ENCODE measurements at regions not wholly inside any gene's neighbourhood (a gene's known extent, or its start where the extent isn't known, plus 50 kb on each side); places are given as distances from the start of the nearest gene placed in this dataset.

GRCh38 chr7:156456503-156457115 lies 184.0 kb upstream of the RNF32 start:
- H3K9me3 ChIP-seq (ENCODE audit: control insufficient read depth, low read length) = peaks cover 9% of the 10 kb centered on the region
- 79% methylated on average over 11 of the region's 11 CpGs for WGBS
- H3K4ac ChIP-seq (ENCODE audit: low read depth in 1 of 2, low read length in 2 of 2) = no peak overlapping the region
- H3K27ac ChIP-seq (ENCODE audit: low read length, poor library complexity, severe bottlenecking) = no peak overlapping the region
- no peak overlapping the region for H3K9ac ChIP-seq (ENCODE audit: low read length)
- no peaks in the 10 kb centered on the region for H3K4me1 ChIP-seq (ENCODE audit: control insufficient read depth, insufficient read depth, low read depth, low read length)
- H3K36me3 ChIP-seq (ENCODE audit: control insufficient read depth in 1 of 2, insufficient read depth in 2 of 2, low read depth in 1 of 2, low read length in 2 of 2) = no peaks in the 10 kb centered on the region
- no peak overlapping the region for H4K8ac ChIP-seq (ENCODE audit: low read length)
- no peak overlapping the region for H2AK5ac ChIP-seq (ENCODE audit: low read length, severe bottlenecking)
- H3K23ac ChIP-seq (ENCODE audit: low read length in 2 of 2) = no peak overlapping the region
- no peak overlapping the region for H3K4me3 ChIP-seq (ENCODE audit: insufficient read depth in 1 of 2, low read depth in 1 of 2, low read length in 2 of 2)
- H2AFZ ChIP-seq (ENCODE audit: low read depth, low read length) = no peak overlapping the region
- no peaks in the 10 kb centered on the region for H3K79me1 ChIP-seq (replicated peaks; ENCODE audit: low read length, poor library complexity, severe bottlenecking)
- no peaks in the 10 kb centered on the region for H3K27me3 ChIP-seq (ENCODE audit: control insufficient read depth in 1 of 2, insufficient read depth in 1 of 2, low read length in 2 of 2)
- no peak overlapping the region for H2BK12ac ChIP-seq (ENCODE audit: low read length in 2 of 2)
- no peak overlapping the region for H4K91ac ChIP-seq (ENCODE audit: low read length)
- H3K14ac ChIP-seq (ENCODE audit: low read length in 2 of 2) = no peak overlapping the region
- H2BK5ac ChIP-seq (ENCODE audit: low read depth, low read length, poor library complexity, severe bottlenecking) = no peak overlapping the region
- no peak overlapping the region for H3K18ac ChIP-seq (ENCODE audit: low read depth in 1 of 2, low read length in 2 of 2)
- no peak for DNase-seq
- H2BK15ac ChIP-seq (ENCODE audit: low read depth, poor library complexity, severe bottlenecking) = no peak overlapping the region
- H3K4me2 ChIP-seq (ENCODE audit: low read length, poor library complexity, severe bottlenecking) = no peak overlapping the region
- H2BK120ac ChIP-seq (ENCODE audit: low read depth, low read length) = no peak overlapping the region

DNA sequence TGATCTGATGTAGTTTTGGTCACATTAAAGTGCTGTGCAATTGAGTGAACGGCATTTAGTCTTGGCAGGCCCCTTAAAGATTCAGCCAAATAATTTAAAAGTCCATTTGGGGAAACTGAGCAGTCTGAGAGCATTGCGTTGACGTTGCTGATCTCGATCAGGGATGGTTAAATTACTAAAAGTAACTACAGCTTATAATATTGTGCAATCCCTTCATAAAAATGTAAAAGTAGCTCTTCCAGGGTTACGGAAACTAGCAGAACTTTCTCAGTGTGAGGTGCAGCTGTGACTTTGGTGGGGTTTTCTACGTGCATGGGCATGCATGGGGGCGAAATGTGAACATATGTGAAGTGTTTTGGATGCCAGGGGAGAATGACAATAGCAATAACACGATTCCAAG lies 184.5 kb upstream of the RNF32 start:
- H3K4me3 ChIP-seq (ENCODE audit: insufficient read depth in 1 of 2, low read depth in 1 of 2, low read length in 2 of 2) = no peak overlapping the region
- no peak overlapping the region for H3K4me2 ChIP-seq (ENCODE audit: low read length, poor library complexity, severe bottlenecking)
- no peak overlapping the region for H3K9ac ChIP-seq (ENCODE audit: low read length)
- no peak overlapping the region for H3K4ac ChIP-seq (ENCODE audit: low read depth in 1 of 2, low read length in 2 of 2)
- H3K27me3 ChIP-seq (ENCODE audit: control insufficient read depth in 1 of 2, insufficient read depth in 1 of 2, low read length in 2 of 2) = no peaks in the 10 kb centered on the region
- H2AFZ ChIP-seq (ENCODE audit: low read depth, low read length) = no peak overlapping the region
- H3K79me1 ChIP-seq (replicated peaks; ENCODE audit: low read length, poor library complexity, severe bottlenecking) = no peaks in the 10 kb centered on the region
- peaks cover 9% of the 10 kb centered on the region for H3K9me3 ChIP-seq (ENCODE audit: control insufficient read depth, low read length)
- no peak overlapping the region for H3K14ac ChIP-seq (ENCODE audit: low read length in 2 of 2)
- no peak overlapping the region for H2AK5ac ChIP-seq (ENCODE audit: low read length, severe bottlenecking)
- no peak overlapping the region for H3K23ac ChIP-seq (ENCODE audit: low read length in 2 of 2)
- H3K27ac ChIP-seq (ENCODE audit: low read length, poor library complexity, severe bottlenecking) = no peak overlapping the region
- no peak overlapping the region for H4K8ac ChIP-seq (ENCODE audit: low read length)
- no peak overlapping the region for H2BK12ac ChIP-seq (ENCODE audit: low read length in 2 of 2)
- no peak overlapping the region for H4K91ac ChIP-seq (ENCODE audit: low read length)
- H2BK15ac ChIP-seq (ENCODE audit: low read depth, poor library complexity, severe bottlenecking) = no peak overlapping the region
- DNase-seq = no peak
- H2BK5ac ChIP-seq (ENCODE audit: low read depth, low read length, poor library complexity, severe bottlenecking) = no peak overlapping the region
- WGBS = 48% methylated on average over 5 of the region's 8 CpGs
- H2BK120ac ChIP-seq (ENCODE audit: low read depth, low read length) = no peak overlapping the region
- H3K4me1 ChIP-seq (ENCODE audit: control insufficient read depth, insufficient read depth, low read depth, low read length) = no peaks in the 10 kb centered on the region
- no peak overlapping the region for H3K18ac ChIP-seq (ENCODE audit: low read depth in 1 of 2, low read length in 2 of 2)
- H3K36me3 ChIP-seq (ENCODE audit: control insufficient read depth in 1 of 2, insufficient read depth in 2 of 2, low read depth in 1 of 2, low read length in 2 of 2) = no peaks in the 10 kb centered on the region

- H2BK5ac ChIP-seq (ENCODE audit: low read depth, low read length, poor library complexity, severe bottlenecking) = no peak overlapping the region
- H3K79me1 ChIP-seq (replicated peaks; ENCODE audit: low read length, poor library complexity, severe bottlenecking) = no peaks in the 10 kb centered on the region
- WGBS = 52% methylated on average over 2 of the region's 3 CpGs
- no peaks in the 10 kb centered on the region for H3K36me3 ChIP-seq (ENCODE audit: control insufficient read depth in 1 of 2, insufficient read depth in 2 of 2, low read depth in 1 of 2, low read length in 2 of 2)
- H2AK5ac ChIP-seq (ENCODE audit: low read length, severe bottlenecking) = no peak overlapping the region
- H3K18ac ChIP-seq (ENCODE audit: low read depth in 1 of 2, low read length in 2 of 2) = no peak overlapping the region
- peaks cover 5% of the 10 kb centered on the region for H3K9me3 ChIP-seq (ENCODE audit: control insufficient read depth, low read length)
- no peak overlapping the region for H3K23ac ChIP-seq (ENCODE audit: low read length in 2 of 2)
- H2AFZ ChIP-seq (ENCODE audit: low read depth, low read length) = no peak overlapping the region
- H4K91ac ChIP-seq (ENCODE audit: low read length) = no peak overlapping the region
- no peak overlapping the region for H2BK12ac ChIP-seq (ENCODE audit: low read length in 2 of 2)
- H4K8ac ChIP-seq (ENCODE audit: low read length) = no peak overlapping the region
- no peak overlapping the region for H3K4ac ChIP-seq (ENCODE audit: low read depth in 1 of 2, low read length in 2 of 2)
- no peaks in the 10 kb centered on the region for H3K27me3 ChIP-seq (ENCODE audit: control insufficient read depth in 1 of 2, insufficient read depth in 1 of 2, low read length in 2 of 2)
- DNase-seq = no peak
- H3K4me2 ChIP-seq (ENCODE audit: low read length, poor library complexity, severe bottlenecking) = no peak overlapping the region
- H2BK120ac ChIP-seq (ENCODE audit: low read depth, low read length) = no peak overlapping the region
- no peak overlapping the region for H3K4me3 ChIP-seq (ENCODE audit: insufficient read depth in 1 of 2, low read depth in 1 of 2, low read length in 2 of 2)
- H3K27ac ChIP-seq (ENCODE audit: low read length, poor library complexity, severe bottlenecking) = no peak overlapping the region
- H3K4me1 ChIP-seq (ENCODE audit: control insufficient read depth, insufficient read depth, low read depth, low read length) = no peaks in the 10 kb centered on the region
- H2BK15ac ChIP-seq (ENCODE audit: low read depth, poor library complexity, severe bottlenecking) = no peak overlapping the region
- H3K9ac ChIP-seq (ENCODE audit: low read length) = no peak overlapping the region
- H3K14ac ChIP-seq (ENCODE audit: low read length in 2 of 2) = no peak overlapping the region
Observed at GRCh38 chr7:156450473-156450872, 190.1 kb upstream of the RNF32 start.

- no peak overlapping the region for H3K27ac ChIP-seq (ENCODE audit: low read length, poor library complexity, severe bottlenecking)
- H2BK15ac ChIP-seq (ENCODE audit: low read depth, poor library complexity, severe bottlenecking) = no peak overlapping the region
- H3K9me3 ChIP-seq (ENCODE audit: control insufficient read depth, low read length) = peaks cover 5% of the 10 kb centered on the region
- no peaks in the 10 kb centered on the region for H3K27me3 ChIP-seq (ENCODE audit: control insufficient read depth in 1 of 2, insufficient read depth in 1 of 2, low read length in 2 of 2)
- no peaks in the 10 kb centered on the region for H3K79me1 ChIP-seq (replicated peaks; ENCODE audit: low read length, poor library complexity, severe bottlenecking)
- H3K4me2 ChIP-seq (ENCODE audit: low read length, poor library complexity, severe bottlenecking) = no peak overlapping the region
- 28% methylated on average over 1 of the region's 1 CpG for WGBS
- no peaks in the 10 kb centered on the region for H3K4me1 ChIP-seq (ENCODE audit: control insufficient read depth, insufficient read depth, low read depth, low read length)
- DNase-seq = no peak
- H3K4me3 ChIP-seq (ENCODE audit: insufficient read depth in 1 of 2, low read depth in 1 of 2, low read length in 2 of 2) = no peak overlapping the region
- no peak overlapping the region for H4K91ac ChIP-seq (ENCODE audit: low read length)
- H3K23ac ChIP-seq (ENCODE audit: low read length in 2 of 2) = no peak overlapping the region
- H2BK12ac ChIP-seq (ENCODE audit: low read length in 2 of 2) = no peak overlapping the region
- no peak overlapping the region for H3K4ac ChIP-seq (ENCODE audit: low read depth in 1 of 2, low read length in 2 of 2)
- no peak overlapping the region for H2AFZ ChIP-seq (ENCODE audit: low read depth, low read length)
- no peak overlapping the region for H2BK5ac ChIP-seq (ENCODE audit: low read depth, low read length, poor library complexity, severe bottlenecking)
- no peak overlapping the region for H4K8ac ChIP-seq (ENCODE audit: low read length)
- H3K9ac ChIP-seq (ENCODE audit: low read length) = no peak overlapping the region
- no peak overlapping the region for H3K18ac ChIP-seq (ENCODE audit: low read depth in 1 of 2, low read length in 2 of 2)
- H3K36me3 ChIP-seq (ENCODE audit: control insufficient read depth in 1 of 2, insufficient read depth in 2 of 2, low read depth in 1 of 2, low read length in 2 of 2) = no peaks in the 10 kb centered on the region
- no peak overlapping the region for H3K14ac ChIP-seq (ENCODE audit: low read length in 2 of 2)
- no peak overlapping the region for H2AK5ac ChIP-seq (ENCODE audit: low read length, severe bottlenecking)
- H2BK120ac ChIP-seq (ENCODE audit: low read depth, low read length) = no peak overlapping the region
Observed at GRCh38 chr7:156448918-156449317, 191.7 kb upstream of the RNF32 start.

All from mesenchymal stem cell (in vitro differentiated cells and primary cell).